PC-9 (cell line): ENCODE measurements at regions not wholly inside any gene's neighbourhood (a gene's known extent, or its start where the extent isn't known, plus 50 kb on each side); places are given as distances from the start of the nearest gene placed in this dataset.
A peak's percentile ranks its signal among the peaks of the same experiment; 100 is the strongest.

ENCODE experiments used
- BruUV-seq: library from RNA; stranded (reverse); fragments of 400-500 nt; replicated peaks from 2 replicates; lab custom pipeline; 2021; lab: Mats Ljungman, UMichigan
- CTCF ChIA-PET: fragments of 300-600 bp; sonication (Branson Sonifier 250); formaldehyde crosslinking; loops from one replicate; lab custom pipeline; 2022; ENCODE audit warnings: antibody characterized with exemption; lab: Charles Lee
- POLR2A ChIA-PET: fragments of 300-600 bp; sonication (Branson Sonifier 250); formaldehyde crosslinking; loops from one replicate; lab custom pipeline; 2022; ENCODE audit warnings: antibody characterized with exemption; ENCODE audit not compliant: unreplicated experiment; lab: Charles Lee
- DNase-seq, 2 experiments: peaks; one replicate each; pipeline versions ENCODE4 v3.0.0 to v3.0.0-alpha.2; 2015 to 2022; ENCODE audit warnings: mixed read lengths in 1 of 2
- H2AFZ ChIP-seq: fragments of 200-600 bp; sonication (generic); 2 replicates; pipeline ENCODE4 v1.8.1; 2017; ENCODE audit warnings: antibody characterized with exemption
- H3F3A ChIP-seq: fragments of 200-600 bp; sonication (generic); 2 replicates; pipeline ENCODE4 v1.8.1; 2017; ENCODE audit warnings: antibody characterized with exemption, mild to moderate bottlenecking, low read depth; ENCODE audit not compliant: insufficient read depth
- H3K27ac ChIP-seq: fragments of 200-600 bp; sonication (generic); 2 replicates; pipeline ENCODE4 v1.6.1; 2016; ENCODE audit warnings: mixed run types
- H3K27me3 ChIP-seq: fragments of 200-600 bp; sonication (generic); 2 replicates; pipeline ENCODE4 v1.6.1; 2016; ENCODE audit warnings: low read depth, mixed run types; ENCODE audit not compliant: insufficient read depth
- H3K36me3 ChIP-seq: fragments of 200-600 bp; sonication (generic); 2 replicates; pipeline ENCODE4 v1.6.1; 2016; ENCODE audit warnings: low read depth, mixed run types
- H3K4me1 ChIP-seq: fragments of 200-600 bp; sonication (generic); replicated peaks from 2 replicates; pipeline ENCODE4 v1.6.1; 2016; ENCODE audit warnings: mixed run types; ENCODE audit not compliant: insufficient read depth
- H3K4me2 ChIP-seq: fragments of 200-600 bp; sonication (generic); 2 replicates; pipeline ENCODE4 v1.6.1; 2017; ENCODE audit warnings: mixed run types
- H3K4me3 ChIP-seq: fragments of 200-600 bp; sonication (generic); 2 replicates; pipeline ENCODE4 v1.6.1; 2016; ENCODE audit warnings: mixed run types
- H3K79me2 ChIP-seq: fragments of 200-600 bp; sonication (generic); 2 replicates; pipeline ENCODE4 v1.6.1; 2017; ENCODE audit warnings: low read depth, mixed run types
- H3K9me2 ChIP-seq: fragments of 200-600 bp; sonication (generic); 2 replicates; pipeline ENCODE4 v1.8.1; 2017; ENCODE audit warnings: mild to moderate bottlenecking; ENCODE audit not compliant: insufficient read depth
- H3K9me3 ChIP-seq: fragments of 200-600 bp; sonication (generic); 2 replicates; pipeline ENCODE4 v1.8.1; 2016; ENCODE audit warnings: low read depth; ENCODE audit not compliant: insufficient read depth
- H4K20me1 ChIP-seq: fragments of 200-600 bp; sonication (generic); 2 replicates; pipeline ENCODE4 v1.8.1; 2017; ENCODE audit not compliant: insufficient read depth
- EZH2 ChIP-seq: fragments of 200-600 bp; sonication (generic); IDR thresholded peaks from 2 replicates; pipeline ENCODE4 v1.8.0; 2017; ENCODE audit warnings: antibody characterized with exemption, low read depth
- intact Hi-C: fragments of 100-400 bp; cut with micrococcal nuclease; formaldehyde crosslinking; loops from one replicate; pipeline ENCODE4 v1.10.0; 2022; ENCODE audit not compliant: unreplicated experiment
- TF ChIP-seq, protein P1 (sequence below): fragments of 200-600 bp; sonication (generic); conservative IDR thresholded peaks from 2 replicates; pipeline ENCODE4 v1.6.1; 2017; ENCODE audit warnings: mixed run types, antibody characterized with exemption, mild to moderate bottlenecking, moderate library complexity

DNA sequence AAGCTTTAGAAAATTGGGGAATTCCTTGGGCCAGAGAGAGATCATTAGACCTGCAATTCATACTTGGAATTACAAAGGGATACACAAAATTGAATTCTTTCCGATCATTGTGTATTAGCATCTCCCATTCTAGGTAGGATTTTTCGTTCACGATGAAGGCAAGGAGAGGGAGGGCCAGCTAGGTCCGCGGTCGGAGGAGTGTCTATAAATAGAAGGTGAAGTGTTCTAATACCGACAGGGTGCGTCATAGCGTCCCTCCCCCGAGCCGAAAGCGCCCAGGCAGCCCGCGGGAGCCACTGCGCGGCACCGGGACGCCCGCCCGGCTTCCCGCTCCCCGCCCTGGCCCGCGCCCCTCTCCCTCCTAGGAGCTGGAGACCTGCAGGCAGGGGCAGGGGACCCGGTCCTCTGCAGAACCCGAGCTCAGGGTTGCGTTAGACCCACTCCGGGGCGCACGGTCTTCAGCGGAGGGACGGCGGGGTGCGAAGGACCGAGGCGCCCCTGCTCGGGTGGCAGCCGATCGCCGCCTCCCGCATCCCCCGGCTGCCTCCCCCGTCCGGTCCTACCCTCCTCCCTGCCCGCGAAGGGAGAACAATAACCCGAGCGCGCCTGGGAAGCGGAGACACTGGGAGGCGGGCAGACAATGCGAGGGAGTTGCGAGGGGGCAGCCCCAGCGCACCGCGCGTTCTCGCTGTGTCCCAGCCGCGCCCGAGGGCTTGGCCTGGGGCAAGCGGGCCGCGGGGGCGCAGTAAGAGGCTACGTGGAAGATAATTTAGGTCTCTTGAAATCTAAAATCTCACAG lies 114.2 kb upstream of the SERTAD2 start:
- DNase-seq, result peak; percentile 84 to 89
- TF ChIP-seq, protein P1, sequence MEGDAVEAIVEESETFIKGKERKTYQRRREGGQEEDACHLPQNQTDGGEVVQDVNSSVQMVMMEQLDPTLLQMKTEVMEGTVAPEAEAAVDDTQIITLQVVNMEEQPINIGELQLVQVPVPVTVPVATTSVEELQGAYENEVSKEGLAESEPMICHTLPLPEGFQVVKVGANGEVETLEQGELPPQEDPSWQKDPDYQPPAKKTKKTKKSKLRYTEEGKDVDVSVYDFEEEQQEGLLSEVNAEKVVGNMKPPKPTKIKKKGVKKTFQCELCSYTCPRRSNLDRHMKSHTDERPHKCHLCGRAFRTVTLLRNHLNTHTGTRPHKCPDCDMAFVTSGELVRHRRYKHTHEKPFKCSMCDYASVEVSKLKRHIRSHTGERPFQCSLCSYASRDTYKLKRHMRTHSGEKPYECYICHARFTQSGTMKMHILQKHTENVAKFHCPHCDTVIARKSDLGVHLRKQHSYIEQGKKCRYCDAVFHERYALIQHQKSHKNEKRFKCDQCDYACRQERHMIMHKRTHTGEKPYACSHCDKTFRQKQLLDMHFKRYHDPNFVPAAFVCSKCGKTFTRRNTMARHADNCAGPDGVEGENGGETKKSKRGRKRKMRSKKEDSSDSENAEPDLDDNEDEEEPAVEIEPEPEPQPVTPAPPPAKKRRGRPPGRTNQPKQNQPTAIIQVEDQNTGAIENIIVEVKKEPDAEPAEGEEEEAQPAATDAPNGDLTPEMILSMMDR, result no peak
- TF ChIP-seq EZH2, result no peak
- H3K4me1 ChIP-seq, result peaks cover 45% of the 10 kb centered on the region
- H3K4me2 ChIP-seq, result peak overlapping the region; percentile 90
- intact Hi-C loops, result loop anchor here (1.0 to 10.0 kb wide), 8 partner anchors 11 to 243 kb away; partner anchors contain the start of gene AFTPH
- no peaks in the 10 kb centered on the region for H3K36me3 ChIP-seq
- H3K27me3 ChIP-seq, result no peaks in the 10 kb centered on the region
- POLR2A ChIA-PET, result interaction anchor here (0.6 to 1.3 kb wide), 6 partner anchors 17 to 114 kb away, joined by 4 to 10 read pairs (median 6); partner anchors contain the start of gene SERTAD2
- peak overlapping the region; percentile 85 for H2AFZ ChIP-seq
- H3K4me3 ChIP-seq, result peak overlapping the region; percentile 66
- no peaks in the 10 kb centered on the region for H3K9me2 ChIP-seq
- H3K79me2 ChIP-seq, result no peaks in the 10 kb centered on the region
- no peaks in the 10 kb centered on the region for H3K9me3 ChIP-seq
- peaks cover 14% of the 10 kb centered on the region for H3F3A ChIP-seq
- CTCF ChIA-PET, result interaction anchor here (1.7 kb wide), 1 partner anchor 17 kb away, joined by 11 read pairs; no protein-coding TSS in a partner anchor
- no TSS peak for BruUV-seq
- no peaks in the 10 kb centered on the region for H4K20me1 ChIP-seq
- peak overlapping the region; percentile 84 for H3K27ac ChIP-seq

GRCh38 chr2:64768491-64769005 lies 114.8 kb upstream of the SERTAD2 start:
- Histone ChIP-seq H3K9me2 (no peaks in the 10 kb centered on the region), H2AFZ (peak overlapping the region; percentile 85), H3K36me3 (no peaks in the 10 kb centered on the region), H3K4me1 (peaks cover 45% of the 10 kb centered on the region), H3K4me2 (peak overlapping the region; percentile 90), H4K20me1 (no peaks in the 10 kb centered on the region), H3K27me3 (no peaks in the 10 kb centered on the region), H3K9me3 (no peaks in the 10 kb centered on the region), H3K27ac (peak overlapping the region; percentile 84), H3K79me2 (no peaks in the 10 kb centered on the region), H3F3A (peaks cover 14% of the 10 kb centered on the region), H3K4me3 (peak overlapping the region; percentile 66)
- ChIA-PET POLR2A (interaction anchor here (0.6 to 1.2 kb wide), 4 partner anchors 16 to 115 kb away, joined by 4 to 8 read pairs (median 6); partner anchors contain the start of gene SERTAD2), CTCF (interaction anchor here (1.7 kb wide), 1 partner anchor 17 kb away, joined by 11 read pairs; no protein-coding TSS in a partner anchor)
- DNase-seq, result no peak
- TF ChIP-seq, protein P1, result no peak
- TF ChIP-seq EZH2, result no peak
- intact Hi-C loops, result loop anchor here (1.0 to 10.0 kb wide), 5 partner anchors 11 to 244 kb away; partner anchors contain the start of gene AFTPH
- BruUV-seq, result TSS peak; percentile 85

DNA sequence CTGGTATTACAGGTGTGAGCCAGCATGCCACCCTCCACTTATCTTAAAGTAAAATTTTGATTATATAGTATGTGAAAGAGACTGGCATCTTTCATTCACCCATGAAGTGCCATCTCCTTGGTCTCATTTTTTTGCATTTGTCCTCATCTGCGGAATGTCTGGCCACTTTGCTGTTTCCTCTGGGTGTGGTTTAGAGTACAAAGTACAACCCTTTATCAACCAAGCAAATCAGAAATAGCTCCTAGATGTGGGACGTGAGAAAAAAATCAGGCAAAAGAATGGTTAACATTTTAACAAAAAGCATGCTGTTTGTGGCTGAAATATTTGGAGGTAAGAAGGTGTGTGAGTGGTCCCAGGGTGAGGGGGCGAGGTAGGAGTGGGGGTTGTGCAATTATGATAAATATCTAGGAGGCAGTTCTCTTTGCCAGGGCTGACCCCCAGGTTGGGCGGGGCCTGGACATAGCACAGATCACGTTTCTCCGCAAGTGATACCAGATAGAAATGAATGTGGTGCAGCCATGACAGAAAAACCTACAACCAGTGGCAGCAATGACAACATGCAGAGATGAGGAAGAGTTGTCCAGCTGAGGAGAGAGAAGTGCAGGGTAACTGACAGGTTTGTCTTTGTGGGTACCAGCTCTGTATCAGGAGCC lies 115.8 kb upstream of the SERTAD2 start:
- ChIA-PET CTCF (interaction anchor here (0.7 to 1.2 kb wide), 2 partner anchors 15 to 123 kb away, joined by 5 to 20 read pairs; no protein-coding TSS in a partner anchor), POLR2A (interaction anchor here (0.6 to 0.7 kb wide), 2 partner anchors 19 to 162 kb away, joined by 5 to 6 read pairs; no protein-coding TSS in a partner anchor)
- H3K4me3 ChIP-seq, result no peak overlapping the region
- no peaks in the 10 kb centered on the region for H3K9me3 ChIP-seq
- no peak overlapping the region for H3K27ac ChIP-seq
- H3F3A ChIP-seq, result peaks cover 14% of the 10 kb centered on the region
- peak overlapping the region; percentile 13 for H3K4me2 ChIP-seq
- no peaks in the 10 kb centered on the region for H3K36me3 ChIP-seq
- no peaks in the 10 kb centered on the region for H3K9me2 ChIP-seq
- peak in 1 of 2 experiments; percentile 29 for DNase-seq
- TF ChIP-seq, protein P1, result no peak
- no peak for TF ChIP-seq EZH2
- H3K79me2 ChIP-seq, result no peaks in the 10 kb centered on the region
- no TSS peak for BruUV-seq
- no peaks in the 10 kb centered on the region for H3K27me3 ChIP-seq
- intact Hi-C loops, result loop anchor here (2.0 to 10.0 kb wide), 3 partner anchors 38 to 245 kb away; partner anchors contain the start of gene AFTPH
- peaks cover 45% of the 10 kb centered on the region for H3K4me1 ChIP-seq
- no peaks in the 10 kb centered on the region for H4K20me1 ChIP-seq
- no peak overlapping the region for H2AFZ ChIP-seq
